ENCODE measurements at regions not wholly inside any gene's neighbourhood (a gene's known extent, or its start where the extent isn't known, plus 50 kb on each side); places are given as distances from the start of the nearest gene placed in this dataset.

DNA sequence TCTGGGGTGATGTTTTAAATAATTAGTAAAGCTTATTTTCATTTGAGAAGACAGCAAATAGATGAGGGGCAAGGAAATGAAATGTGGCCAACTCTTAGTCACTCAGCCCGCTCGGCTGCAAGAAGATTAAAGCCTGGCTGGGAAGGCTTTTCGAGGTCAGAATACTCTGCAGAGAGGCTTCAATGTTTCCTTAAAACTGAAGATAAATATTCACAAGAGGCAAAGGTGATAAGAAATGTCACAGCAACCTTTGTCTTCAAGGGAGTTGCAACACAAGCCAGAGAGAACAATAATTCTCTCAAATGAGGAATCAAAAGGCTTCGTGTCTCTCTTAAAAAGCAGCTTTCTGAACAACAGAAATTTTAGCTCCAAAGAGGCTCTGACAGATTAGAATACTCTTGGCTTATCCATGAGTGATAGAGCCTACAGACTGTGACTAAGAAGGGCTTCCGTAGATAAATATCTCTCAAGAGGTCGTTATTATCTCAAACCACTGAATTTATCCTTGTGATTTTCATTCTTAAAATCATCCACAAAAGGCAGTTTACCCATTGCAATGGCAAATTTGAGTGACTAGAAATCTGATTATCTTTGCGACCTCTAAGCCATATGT is 92.5 kb downstream of the KLF6 start:
- H3K27ac Mint-ChIP-seq, result no peak overlapping the region
- H3K4me1 Mint-ChIP-seq (ENCODE audit: low read depth), result peaks cover 10% of the 10 kb centered on the region
- TF ChIP-seq, protein P1, sequence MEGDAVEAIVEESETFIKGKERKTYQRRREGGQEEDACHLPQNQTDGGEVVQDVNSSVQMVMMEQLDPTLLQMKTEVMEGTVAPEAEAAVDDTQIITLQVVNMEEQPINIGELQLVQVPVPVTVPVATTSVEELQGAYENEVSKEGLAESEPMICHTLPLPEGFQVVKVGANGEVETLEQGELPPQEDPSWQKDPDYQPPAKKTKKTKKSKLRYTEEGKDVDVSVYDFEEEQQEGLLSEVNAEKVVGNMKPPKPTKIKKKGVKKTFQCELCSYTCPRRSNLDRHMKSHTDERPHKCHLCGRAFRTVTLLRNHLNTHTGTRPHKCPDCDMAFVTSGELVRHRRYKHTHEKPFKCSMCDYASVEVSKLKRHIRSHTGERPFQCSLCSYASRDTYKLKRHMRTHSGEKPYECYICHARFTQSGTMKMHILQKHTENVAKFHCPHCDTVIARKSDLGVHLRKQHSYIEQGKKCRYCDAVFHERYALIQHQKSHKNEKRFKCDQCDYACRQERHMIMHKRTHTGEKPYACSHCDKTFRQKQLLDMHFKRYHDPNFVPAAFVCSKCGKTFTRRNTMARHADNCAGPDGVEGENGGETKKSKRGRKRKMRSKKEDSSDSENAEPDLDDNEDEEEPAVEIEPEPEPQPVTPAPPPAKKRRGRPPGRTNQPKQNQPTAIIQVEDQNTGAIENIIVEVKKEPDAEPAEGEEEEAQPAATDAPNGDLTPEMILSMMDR (IDR thresholded peaks at IDR 0.05; ENCODE audit: unreplicated experiment), result no peak
- no peaks in the 10 kb centered on the region for H3K36me3 Mint-ChIP-seq (ENCODE audit: insufficient read depth)
- H3K4me3 Mint-ChIP-seq (ENCODE audit: low read depth), result no peak overlapping the region
- no peaks in the 10 kb centered on the region for H3K9me3 Mint-ChIP-seq (ENCODE audit: low read depth)
- no peaks in the 10 kb centered on the region for H3K27me3 Mint-ChIP-seq
- DNase-seq (ENCODE audit: low spot score, unreplicated experiment), result no peak

DNA sequence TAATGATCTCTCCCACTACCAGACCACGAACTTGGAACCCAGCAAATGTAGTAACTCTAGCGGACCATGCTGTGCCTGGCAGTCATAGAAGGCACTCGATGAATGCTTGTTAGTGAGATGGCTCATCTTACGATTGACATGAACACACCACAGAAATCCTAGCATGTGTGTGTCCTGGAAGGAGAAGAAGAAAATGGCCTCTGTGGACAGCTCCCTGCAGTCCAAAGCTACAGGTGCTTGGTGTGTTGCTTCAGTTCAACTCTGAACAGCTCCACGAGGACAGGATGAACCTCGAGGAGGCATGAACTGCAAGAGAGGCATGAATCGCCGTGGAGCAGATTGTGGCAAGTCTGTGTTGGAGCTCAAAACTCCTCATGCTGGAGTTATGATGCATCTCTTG is 93.5 kb downstream of the KLF6 start:
- Mint-ChIP-seq H3K27ac (no peak overlapping the region), H3K9me3 (ENCODE audit: low read depth) (no peaks in the 10 kb centered on the region), H3K4me3 (ENCODE audit: low read depth) (no peak overlapping the region), H3K27me3 (no peaks in the 10 kb centered on the region), H3K36me3 (ENCODE audit: insufficient read depth) (no peaks in the 10 kb centered on the region), H3K4me1 (ENCODE audit: low read depth) (peaks cover 10% of the 10 kb centered on the region)
- no peak for DNase-seq (ENCODE audit: low spot score, unreplicated experiment)
- TF ChIP-seq, protein P1 (IDR thresholded peaks at IDR 0.05; ENCODE audit: unreplicated experiment), result no peak

DNA sequence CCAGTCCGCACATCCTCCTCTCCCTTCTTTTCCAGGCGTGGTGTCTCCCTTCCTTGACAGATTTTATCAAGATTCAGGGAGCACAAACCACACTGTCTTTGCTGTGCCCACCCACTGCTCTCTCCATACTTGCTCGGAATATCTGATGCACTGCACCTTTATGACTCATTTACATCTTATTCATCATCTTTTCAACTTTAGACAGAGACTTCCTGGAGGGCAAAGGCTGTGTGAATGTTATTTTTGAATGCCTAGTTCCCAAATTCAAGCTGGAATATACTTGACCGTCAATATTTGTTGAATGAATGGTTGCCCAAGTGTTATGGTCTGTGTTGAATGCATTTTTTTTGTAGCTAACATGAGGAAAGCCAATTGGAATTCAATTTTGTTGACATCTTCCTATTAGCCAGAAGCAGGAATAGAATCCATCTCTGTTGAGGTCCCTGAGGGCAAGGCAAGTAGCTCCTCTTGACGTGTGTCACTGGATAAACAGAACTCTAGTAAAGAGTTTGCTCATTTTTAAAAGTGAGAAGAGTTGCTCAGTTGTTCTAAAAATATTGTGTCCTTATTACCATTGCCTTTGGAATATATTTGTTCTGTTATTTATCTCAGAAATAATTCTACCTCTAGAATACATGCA is 95.0 kb downstream of the KLF6 start:
- peaks cover 14% of the 10 kb centered on the region for H3K4me1 Mint-ChIP-seq (ENCODE audit: low read depth)
- H3K27ac Mint-ChIP-seq, result no peak overlapping the region
- no peaks in the 10 kb centered on the region for H3K36me3 Mint-ChIP-seq (ENCODE audit: insufficient read depth)
- no peaks in the 10 kb centered on the region for H3K9me3 Mint-ChIP-seq (ENCODE audit: low read depth)
- TF ChIP-seq, protein P1 (IDR thresholded peaks at IDR 0.05; ENCODE audit: unreplicated experiment), result no peak
- DNase-seq (ENCODE audit: low spot score, unreplicated experiment), result no peak
- H3K4me3 Mint-ChIP-seq (ENCODE audit: low read depth), result no peak overlapping the region
- H3K27me3 Mint-ChIP-seq, result no peaks in the 10 kb centered on the region

DNA sequence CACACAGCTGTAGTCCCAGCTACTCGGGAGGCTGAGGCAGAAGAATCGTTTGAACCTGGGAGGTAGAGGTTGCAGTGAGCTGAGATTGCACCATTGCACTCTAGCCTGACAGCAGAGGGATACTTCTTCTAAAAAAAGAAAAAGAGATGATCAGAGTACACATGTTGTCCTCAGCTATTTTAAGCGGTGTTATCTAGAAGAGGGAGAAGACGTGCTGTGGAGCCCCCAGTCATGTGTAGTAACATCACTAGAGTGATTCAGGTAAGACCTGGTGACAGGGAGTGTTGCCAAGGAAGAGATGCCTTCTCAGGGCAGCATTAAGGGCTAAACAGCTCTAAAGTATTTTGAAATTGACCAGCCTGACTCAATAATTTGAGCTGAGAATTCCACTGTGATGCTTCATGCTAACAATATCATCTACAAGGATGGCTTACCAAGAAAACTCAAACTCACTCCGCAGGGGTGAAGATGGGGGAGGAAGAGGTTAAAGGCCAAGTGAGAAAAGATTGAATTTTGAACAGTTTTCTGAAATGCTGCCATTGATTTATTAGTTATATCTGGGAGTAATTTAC is 97.4 kb downstream of the KLF6 start:
- Mint-ChIP-seq H3K4me1 (ENCODE audit: low read depth) (peaks cover 18% of the 10 kb centered on the region), H3K36me3 (ENCODE audit: insufficient read depth) (no peaks in the 10 kb centered on the region), H3K27me3 (no peaks in the 10 kb centered on the region), H3K27ac (no peak overlapping the region), H3K9me3 (ENCODE audit: low read depth) (no peaks in the 10 kb centered on the region), H3K4me3 (ENCODE audit: low read depth) (no peak overlapping the region)
- TF ChIP-seq, protein P1 (IDR thresholded peaks at IDR 0.05; ENCODE audit: unreplicated experiment), result no peak
- no peak for DNase-seq (ENCODE audit: low spot score, unreplicated experiment)

DNA sequence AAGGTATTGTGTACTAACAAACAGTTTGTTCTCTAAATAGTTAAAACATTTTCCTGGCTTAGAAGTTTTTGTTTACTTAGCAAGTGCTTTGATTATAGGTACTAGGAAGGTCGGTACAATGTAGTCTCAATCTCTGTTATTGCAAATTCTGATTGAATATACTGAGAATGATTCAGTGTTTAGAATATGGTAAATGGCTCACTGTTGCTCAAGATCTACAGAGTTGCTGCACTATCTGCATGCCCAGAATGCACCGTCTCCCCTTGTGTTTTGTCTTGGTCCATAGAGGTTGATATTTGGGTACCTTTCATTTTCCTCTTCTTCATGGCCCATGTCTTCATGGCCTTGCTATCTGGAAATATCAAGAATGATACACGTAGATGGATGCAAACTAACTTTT is 99.6 kb downstream of the KLF6 start:
- peaks cover 11% of the 10 kb centered on the region for H3K4me1 Mint-ChIP-seq (ENCODE audit: low read depth)
- H3K27me3 Mint-ChIP-seq, result no peaks in the 10 kb centered on the region
- H3K36me3 Mint-ChIP-seq (ENCODE audit: insufficient read depth), result no peaks in the 10 kb centered on the region
- DNase-seq (ENCODE audit: low spot score, unreplicated experiment), result no peak
- H3K27ac Mint-ChIP-seq, result no peak overlapping the region
- H3K4me3 Mint-ChIP-seq (ENCODE audit: low read depth), result no peak overlapping the region
- TF ChIP-seq, protein P1 (IDR thresholded peaks at IDR 0.05; ENCODE audit: unreplicated experiment), result no peak
- H3K9me3 Mint-ChIP-seq (ENCODE audit: low read depth), result no peaks in the 10 kb centered on the region
